AG09309 (cell line): ENCODE measurements at regions not wholly inside any gene's neighbourhood (a gene's known extent, or its start where the extent isn't known, plus 50 kb on each side); places are given as distances from the start of the nearest gene placed in this dataset.
A peak's percentile ranks its signal among the peaks of the same experiment; 100 is the strongest.

Experiments
- DNase-seq: peaks from one replicate; pipeline ENCODE4 v3.0.0-alpha.2; 2010; ENCODE audit warnings: low read depth
- H3K4me3 ChIP-seq: 2 replicates; pipeline ENCODE4 v1.5.1; 2011; ENCODE audit warnings: mild to moderate bottlenecking, low read depth, low read length, moderate library complexity; ENCODE audit not compliant: control insufficient read depth
- CTCF ChIP-seq: IDR thresholded peaks from 2 replicates; pipeline ENCODE4 v1.5.1; 2011; ENCODE audit warnings: mild to moderate bottlenecking, low read depth, low read length, inconsistent platforms; ENCODE audit not compliant: insufficient read depth, control insufficient read depth; ENCODE audit errors: missing control alignments

- no peak for DNase-seq
- no peak for TF ChIP-seq CTCF
- H3K4me3 ChIP-seq = no peak overlapping the region
These were observed 84.7 kb downstream of the URB2 start for GRCh38 chr1:229710746-229711145.

GRCh38 chr1:229714306-229714705, 88.3 kb downstream of the URB2 start:
- TF ChIP-seq CTCF = no peak
- DNase-seq = no peak
- H3K4me3 ChIP-seq = no peak overlapping the region

DNA sequence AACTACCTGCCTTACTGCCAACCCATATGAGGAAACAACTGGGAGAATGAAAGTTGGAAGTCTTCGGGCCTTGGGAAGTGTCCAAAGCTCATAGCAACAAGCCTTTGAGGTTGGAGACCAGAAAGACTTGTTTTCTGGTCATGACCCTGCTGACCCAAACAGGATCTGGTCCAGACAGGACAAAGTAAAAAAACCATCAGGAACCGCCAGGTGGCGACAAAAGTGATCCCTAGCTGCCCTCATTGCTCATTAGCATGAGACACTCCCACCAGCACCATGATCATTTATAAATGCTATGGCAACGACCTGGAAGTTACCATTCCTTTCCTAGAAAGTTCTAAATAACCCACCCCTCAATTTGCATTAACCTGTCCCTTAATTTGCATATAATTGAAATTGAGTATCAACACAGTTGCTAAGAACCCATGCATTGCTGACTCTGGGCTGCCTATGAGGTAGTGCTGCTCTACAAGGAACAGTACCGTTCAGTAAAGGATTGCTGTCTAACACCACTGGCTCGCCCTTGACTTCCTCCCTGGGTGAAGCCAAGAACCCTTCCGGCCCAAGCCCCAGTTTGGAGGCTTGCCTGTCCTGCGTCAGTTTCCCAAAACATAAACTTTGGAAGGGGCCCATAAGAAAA, 89.0 kb downstream of the URB2 start:
- H3K4me3 ChIP-seq = no peak overlapping the region
- peak; percentile 55 for TF ChIP-seq CTCF
- no peak for DNase-seq

- H3K4me3 ChIP-seq = no peak overlapping the region
- DNase-seq = no peak
- no peak for TF ChIP-seq CTCF
These were observed 90.0 kb downstream of the URB2 start for GRCh38 chr1:229716069-229716468.

DNA sequence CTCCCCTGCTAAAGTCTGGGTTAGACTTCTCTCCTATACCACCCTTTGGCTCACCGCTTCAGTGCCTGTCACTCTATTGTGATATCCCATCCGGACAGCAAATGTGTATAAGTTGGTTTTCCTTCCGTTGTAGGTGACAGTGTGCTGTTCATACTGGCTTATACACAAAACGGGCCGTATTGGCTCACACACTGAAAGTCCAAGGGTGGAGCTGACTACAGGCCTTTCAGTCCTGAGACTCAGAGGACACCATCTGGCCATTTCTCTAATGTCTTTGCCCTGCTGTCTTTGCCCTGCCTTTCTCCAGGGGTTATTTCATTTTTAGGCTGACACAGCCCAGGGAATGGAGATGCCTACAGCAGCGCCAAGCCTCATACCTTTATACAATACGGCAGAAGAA, 90.7 kb downstream of the URB2 start:
- no peak for DNase-seq
- TF ChIP-seq CTCF = no peak
- no peak overlapping the region for H3K4me3 ChIP-seq

GRCh38 chr1:229717786-229718576, 91.9 kb downstream of the URB2 start:
- no peak for TF ChIP-seq CTCF
- H3K4me3 ChIP-seq = no peak overlapping the region
- no peak for DNase-seq
